GM19468 (cell line): ENCODE measurements at regions not wholly inside any gene's neighbourhood (a gene's known extent, or its start where the extent isn't known, plus 50 kb on each side); places are given as distances from the start of the nearest gene placed in this dataset.
"Not testable (repeated sequence)": the region's sequence is repeated elsewhere in the genome, so short reads cannot be mapped to it uniquely, and the experiment has no call there.

Experiments used
- ATAC-seq: cut with Tn5 transposase; IDR thresholded peaks from one replicate; pipeline ENCODE4 v1.9.1; 2021; ENCODE audit warnings: mild to moderate bottlenecking, moderate library complexity, moderate number of reproducible peaks; ENCODE audit not compliant: unreplicated experiment; ENCODE audit errors: extremely low read depth

- ATAC-seq, result no peak
Observed at GRCh38 chr21:23660560-23660959, 1946.7 kb downstream of the MRPL39 start.

- no peak for ATAC-seq
Observed at GRCh38 chr21:23644768-23645167, 1962.5 kb downstream of the MRPL39 start.

GRCh38 chr21:23639721-23640120, 1967.6 kb downstream of the MRPL39 start:
- no peak for ATAC-seq

GRCh38 chr21:23638131-23638695, 1969.1 kb downstream of the MRPL39 start:
- ATAC-seq, result no peak

- no peak for ATAC-seq
Observed at GRCh38 chr21:23633447-23633940, 1973.8 kb downstream of the MRPL39 start.

GRCh38 chr21:23624281-23624680, 1983.0 kb downstream of the MRPL39 start:
- no peak for ATAC-seq

GRCh38 chr21:23613014-23613413, 1994.3 kb downstream of the MRPL39 start:
- ATAC-seq, result no peak

GRCh38 chr21:23612210-23612609, 1995.1 kb downstream of the MRPL39 start:
- no peak for ATAC-seq

GRCh38 chr21:23607782-23608431, 1999.4 kb downstream of the MRPL39 start:
- ATAC-seq, result no peak

- no peak for ATAC-seq
Observed at GRCh38 chr21:23601549-23601948, 2005.7 kb downstream of the MRPL39 start.

- no peak for ATAC-seq
Observed at GRCh38 chr21:23593582-23593981, 2013.7 kb downstream of the MRPL39 start.

- ATAC-seq, result no peak
Observed at GRCh38 chr21:23585419-23585818, 2021.9 kb downstream of the MRPL39 start.

- no peak for ATAC-seq
Observed at GRCh38 chr21:23579573-23579972, 2027.7 kb downstream of the MRPL39 start.

GRCh38 chr21:23578027-23578426, 2029.3 kb downstream of the MRPL39 start:
- no peak for ATAC-seq

GRCh38 chr21:23574932-23575331, 2032.3 kb downstream of the MRPL39 start:
- ATAC-seq, result no peak

- ATAC-seq, result not testable (repeated sequence)
Observed at GRCh38 chr21:23548924-23549323, 2058.4 kb downstream of the MRPL39 start.

GRCh38 chr21:23543333-23543732, 2063.9 kb downstream of the MRPL39 start:
- no peak for ATAC-seq

GRCh38 chr21:23542097-23542496, 2065.2 kb downstream of the MRPL39 start:
- no peak for ATAC-seq

- ATAC-seq, result no peak
Observed at GRCh38 chr21:23541571-23541970, 2065.7 kb downstream of the MRPL39 start.

GRCh38 chr21:23534850-23535249, 2072.4 kb downstream of the MRPL39 start:
- ATAC-seq, result no peak

- ATAC-seq, result no peak
Observed at GRCh38 chr21:23531444-23531843, 2075.8 kb downstream of the MRPL39 start.

GRCh38 chr21:23524685-23525084, 2082.6 kb downstream of the MRPL39 start:
- no peak for ATAC-seq
